Ovary (tissue), 7 donors: ENCODE measurements at regions not wholly inside any gene's neighbourhood (a gene's known extent, or its start where the extent isn't known, plus 50 kb on each side); places are given as distances from the start of the nearest gene placed in this dataset.

Source experiments
- DNase-seq, 5 donors: peaks; one replicate each; pipeline ENCODE4 v3.0.0-alpha.2; 2019 to 2020
- H3K27ac ChIP-seq, 2 donors: fragments of 200-600 bp; one replicate each; pipeline versions ENCODE4 v1.5.1 to v1.8.0; 2019 to 2022
- H3K27me3 ChIP-seq: fragments of 200-600 bp; one replicate; pipeline ENCODE4 v1.8.0; 2022
- H3K36me3 ChIP-seq: fragments of 200-600 bp; sonication (generic); one replicate; pipeline ENCODE4 v1.5.1; 2019
- H3K4me1 ChIP-seq: one replicate; pipeline ENCODE4 v1.8.1; 2013; ENCODE audit warnings: mild to moderate bottlenecking, moderate library complexity; ENCODE audit not compliant: insufficient read depth
- H3K4me3 ChIP-seq: fragments of 200-600 bp; sonication (generic); one replicate; pipeline ENCODE4 v1.5.1; 2017
- H3K9me3 ChIP-seq, 2 donors: fragments of 200-600 bp in 1 of 2; sonication (generic) in 1 of 2; one replicate each; pipeline versions ENCODE4 v1.5.1 to v1.8.1; 2013 to 2019; ENCODE audit warnings: mild to moderate bottlenecking in 1 of 2, moderate library complexity in 1 of 2
- CTCF ChIP-seq, 3 donors: fragments of 450-650 bp in 2 of 3; fragments of 200-600 bp in 1 of 3; IDR thresholded peaks; one replicate each; pipeline versions ENCODE4 v1.5.1 to v1.8.0; 2016 to 2022; ENCODE audit warnings: antibody characterized with exemption in 3 of 3, mild to moderate bottlenecking in 1 of 3
- EP300 ChIP-seq: sonication (generic); formaldehyde crosslinking; IDR thresholded peaks from one replicate; pipeline ENCODE4 v1.6.1; 2017; ENCODE audit warnings: antibody characterized with exemption
- POLR2A ChIP-seq: fragments of 450-650 bp; IDR thresholded peaks from one replicate; pipeline ENCODE4 v1.6.1; 2017; ENCODE audit warnings: antibody characterized with exemption, mild to moderate bottlenecking, moderate library complexity
- WGBS, 3 donors: extraction: QIAGEN DNeasy Blood & Tissue Kit in 1 of 3; methylation state at CpG; one replicate each; pipeline versions ENCODE4 v1.1.5 to v1.1.7; 2013 to 2017; 5-methylcytosine and 5-hydroxymethylcytosine counted together
- intact Hi-C, 4 donors: fragments of 100-400 bp; cut with DNase I; formaldehyde crosslinking; loops; one replicate each; pipeline versions ENCODE4 v1.11.0 to v1.15.1; 2022 to 2023
- donor health status: DM: no; HTN: no; CAD: no; lungs with moderate emphysema.
- donor health status: DM: no; HTN: no; CAD: no.
- donor health status: Bipolar disorder and iron deficiency.
- donor health status: DM: no; HTN: no; CAD: no.
- donor health status: DM: yes; HTN: yes; CAD: no.

DNA sequence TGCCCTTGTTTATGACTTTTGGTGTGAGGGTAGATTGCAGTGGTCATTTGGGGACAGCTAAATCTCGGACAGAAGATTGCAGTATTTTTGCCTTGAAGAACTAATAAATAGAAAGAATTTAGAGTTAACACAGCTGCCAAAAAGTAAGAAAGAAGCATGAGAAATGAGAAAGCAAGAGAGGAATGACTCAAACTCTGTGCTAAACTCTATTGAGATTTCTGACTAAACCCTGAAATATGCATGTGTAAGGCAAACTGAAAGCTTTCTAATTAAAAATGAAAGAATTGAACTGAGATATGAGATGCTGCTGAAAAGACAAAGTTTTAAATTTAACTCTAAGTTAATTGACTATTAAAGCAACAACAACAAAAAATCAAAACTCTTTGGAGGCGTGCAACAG is 791.3 kb downstream of the RAB28 start:
- Histone ChIP-seq H3K4me3 (no peak overlapping the region), H3K27me3 (no peaks in the 10 kb centered on the region), H3K36me3 (no peaks in the 10 kb centered on the region), H3K27ac (no peak overlapping the region), H3K4me1 (no peaks in the 10 kb centered on the region), H3K9me3 (no peaks in the 10 kb centered on the region)
- no peak for DNase-seq
- intact Hi-C loops: no loop called here
- 39 to 45% (median 41%) methylated on average over 2 of the region's 2 CpGs for WGBS, 3 donors
- no peak for TF ChIP-seq POLR2A
- no peak for TF ChIP-seq CTCF (IDR thresholded peaks at IDR 0.05)
- no peak for TF ChIP-seq EP300

DNA sequence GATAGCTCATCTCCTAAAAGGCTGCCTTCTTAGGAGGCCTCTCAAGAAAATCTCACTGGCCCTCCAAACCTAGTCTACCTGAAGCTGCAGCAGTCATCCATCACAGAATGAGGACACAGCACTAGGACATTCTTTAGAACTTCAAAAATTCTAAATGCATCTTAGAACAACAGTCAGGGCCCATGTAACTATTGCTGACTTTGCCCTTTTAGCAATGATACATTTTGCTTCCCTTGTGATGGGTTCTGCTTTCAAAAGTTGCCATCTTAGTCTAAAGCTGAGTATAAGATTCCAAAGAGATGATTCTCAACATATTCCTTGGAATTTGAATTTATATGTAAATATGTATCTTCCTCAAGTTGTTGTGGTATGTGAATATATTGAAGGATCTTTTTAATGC is 793.0 kb downstream of the RAB28 start:
- intact Hi-C loops: no loop called here
- no peak for TF ChIP-seq CTCF (IDR thresholded peaks at IDR 0.05)
- no peak for TF ChIP-seq EP300
- no peak for TF ChIP-seq POLR2A
- Histone ChIP-seq H3K4me1 (no peaks in the 10 kb centered on the region), H3K9me3 (no peaks in the 10 kb centered on the region), H3K27me3 (no peaks in the 10 kb centered on the region), H3K36me3 (no peaks in the 10 kb centered on the region), H3K27ac (no peak overlapping the region), H3K4me3 (no peak overlapping the region)
- no peak for DNase-seq

DNA sequence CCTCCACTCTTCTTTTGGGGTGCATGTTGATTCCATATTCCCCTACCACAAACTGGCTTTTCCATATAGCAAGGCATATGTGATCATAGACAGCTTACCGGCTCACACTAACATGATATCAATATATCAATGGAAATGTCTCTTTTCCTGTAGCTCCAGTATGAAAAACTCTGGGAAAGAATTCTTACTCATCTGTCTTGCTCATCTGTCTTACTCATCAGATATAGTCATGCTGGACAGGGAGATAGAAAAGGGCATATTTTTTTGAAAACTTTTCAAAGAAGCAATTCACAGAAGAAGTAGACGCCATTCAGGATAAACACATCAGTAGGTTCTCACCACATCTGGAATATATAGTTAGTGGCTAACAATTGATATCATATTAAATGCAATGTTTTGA is 794.7 kb downstream of the RAB28 start:
- no peak for DNase-seq
- TF ChIP-seq EP300: no peak
- TF ChIP-seq POLR2A: no peak
- TF ChIP-seq CTCF (IDR thresholded peaks at IDR 0.05): no peak
- Histone ChIP-seq H3K36me3 (no peaks in the 10 kb centered on the region), H3K4me1 (no peaks in the 10 kb centered on the region), H3K4me3 (no peak overlapping the region), H3K27me3 (no peaks in the 10 kb centered on the region), H3K27ac (no peak overlapping the region), H3K9me3 (no peaks in the 10 kb centered on the region)
- 90 to 97% (median 94%) methylated on average over 2 of the region's 2 CpGs for WGBS, 3 donors
- intact Hi-C loops: no loop called here

- WGBS, 3 donors: 49 to 61% (median 51%) methylated on average over 2 of the region's 2 CpGs
- Histone ChIP-seq H3K4me1 (no peaks in the 10 kb centered on the region), H3K9me3 (no peaks in the 10 kb centered on the region), H3K27me3 (no peaks in the 10 kb centered on the region), H3K36me3 (no peaks in the 10 kb centered on the region), H3K4me3 (no peak overlapping the region), H3K27ac (no peak overlapping the region)
- DNase-seq: no peak
- TF ChIP-seq EP300 (no peak), POLR2A (no peak), CTCF (IDR thresholded peaks at IDR 0.05) (no peak)
- intact Hi-C loops: no loop called here
These were observed 804.9 kb downstream of the RAB28 start for GRCh38 chr4:12679217-12679616.

DNA sequence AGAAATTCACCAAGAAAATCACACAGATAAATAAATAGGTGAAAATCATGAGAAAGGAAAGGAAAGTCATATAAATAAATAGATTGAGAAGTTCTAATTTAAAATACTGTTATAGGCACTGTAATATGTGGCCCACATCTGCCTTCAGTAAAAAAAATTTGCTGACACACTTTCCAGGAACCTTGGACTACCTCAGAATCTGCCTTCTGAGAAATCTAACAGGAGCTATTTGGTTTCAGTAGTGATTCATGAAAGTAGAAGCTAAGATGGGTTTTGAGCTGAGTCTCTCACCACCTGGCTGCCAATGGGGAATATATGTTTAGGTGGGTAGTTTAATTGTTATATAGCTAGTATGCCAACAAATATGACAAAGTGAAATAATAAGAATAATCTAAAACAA is 810.0 kb downstream of the RAB28 start:
- Histone ChIP-seq H3K4me3 (no peak overlapping the region), H3K27me3 (no peaks in the 10 kb centered on the region), H3K27ac (no peak overlapping the region), H3K36me3 (no peaks in the 10 kb centered on the region), H3K4me1 (no peaks in the 10 kb centered on the region), H3K9me3 (no peaks in the 10 kb centered on the region)
- TF ChIP-seq EP300 (no peak), POLR2A (no peak), CTCF (IDR thresholded peaks at IDR 0.05) (no peak)
- DNase-seq: no peak
- intact Hi-C loops: no loop called here
